HEK293T (cell line): ENCODE measurements at regions not wholly inside any gene's neighbourhood (a gene's known extent, or its start where the extent isn't known, plus 50 kb on each side); places are given as distances from the start of the nearest gene placed in this dataset.

Experiments used
- SP1 ChIP-seq: fragments of 450-650 bp; IDR thresholded peaks from 2 replicates; pipeline ENCODE4 v1.6.1; 2017
- SUZ12 ChIP-seq: fragments of 450-650 bp; IDR thresholded peaks from 2 replicates; pipeline ENCODE4 v1.6.1; 2016; ENCODE audit warnings: mild to moderate bottlenecking
- ZNF384 ChIP-seq: fragments of 450-650 bp; IDR thresholded peaks from 2 replicates; pipeline ENCODE4 v1.6.1; 2016

- TF ChIP-seq SUZ12 (no peak), SP1 (no peak), ZNF384 (no peak)
Measured at GRCh38 chr12:113676117-113676516, 204.4 kb upstream of the LHX5 start.
